ENCODE measurements at regions not wholly inside any gene's neighbourhood (a gene's known extent, or its start where the extent isn't known, plus 50 kb on each side); places are given as distances from the start of the nearest gene placed in this dataset.

- no peak for TF ChIP-seq POLR2AphosphoS5 (IDR thresholded peaks at IDR 0.05; ENCODE audit: low read depth, low read length)
- no peak for TF ChIP-seq POLR2A (IDR thresholded peaks at IDR 0.05; ENCODE audit: low read depth, low read length)
- no peak for TF ChIP-seq TAF1 (IDR thresholded peaks at IDR 0.05; ENCODE audit: low read depth, low read length)
- TF ChIP-seq SPI1 (IDR thresholded peaks at IDR 0.05; ENCODE audit: low read depth, low read length) = no peak
Observed at GRCh38 chr15:70494517-70494851, 268.9 kb downstream of the UACA start.

Measured in GM12891 (cell line).